ENCODE measurements at regions not wholly inside any gene's neighbourhood (a gene's known extent, or its start where the extent isn't known, plus 50 kb on each side); places are given as distances from the start of the nearest gene placed in this dataset.

DNA sequence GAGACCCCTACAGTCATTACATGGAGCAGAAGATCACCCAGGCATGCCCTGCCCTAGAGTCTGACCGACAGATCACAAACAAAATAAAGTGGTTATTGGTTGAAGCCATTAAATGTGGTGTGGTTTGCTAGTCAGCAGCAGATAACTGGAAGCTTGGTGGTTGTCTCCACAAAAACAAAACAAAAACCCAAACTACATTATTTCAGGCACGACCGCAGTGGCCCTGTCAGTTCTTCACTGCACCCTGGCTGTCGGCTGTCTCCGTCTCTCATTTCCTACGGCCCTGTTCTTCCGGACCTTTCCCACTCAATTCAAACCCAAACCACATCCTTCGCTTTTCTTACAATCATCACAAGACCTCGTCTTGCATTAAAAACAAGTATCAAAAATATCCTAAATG lies 521.3 kb upstream of the ZFP42 start:
- 78 to 95% methylated on average over 6 to 8 of the region's 9 CpGs for WGBS, 2 experiments (ENCODE audit: insufficient coverage in 2 of 2)
- Histone ChIP-seq H3K36me3 (ENCODE audit: control insufficient read depth, insufficient read depth, low read length) (no peaks in the 10 kb centered on the region), H3K9me3 (ENCODE audit: control insufficient read depth, low read length) (no peaks in the 10 kb centered on the region)

DNA sequence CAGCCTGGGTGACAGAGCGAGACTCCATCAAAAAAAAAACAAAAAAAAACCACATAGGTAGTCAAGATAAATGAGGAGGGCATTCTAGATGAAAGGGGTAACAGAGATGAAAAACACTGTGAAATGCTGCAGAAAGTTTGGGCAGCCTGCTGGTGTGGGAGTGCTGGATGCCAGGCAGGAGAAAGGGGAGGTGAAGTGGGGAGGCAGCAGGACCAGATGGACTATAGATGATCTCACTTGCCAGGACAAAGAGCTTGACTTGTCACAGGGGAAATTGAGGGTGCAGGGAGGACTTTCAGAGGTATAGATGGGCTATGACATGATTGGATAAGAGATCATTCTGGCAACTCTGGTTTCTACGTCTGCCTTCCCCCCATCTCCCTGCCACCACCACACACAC lies 519.7 kb upstream of the ZFP42 start:
- Histone ChIP-seq H3K9me3 (ENCODE audit: control insufficient read depth, low read length) (no peaks in the 10 kb centered on the region), H3K4me1 (ENCODE audit: control insufficient read depth, insufficient read depth, low read length, poor library complexity, severe bottlenecking) (peaks cover 43% of the 10 kb centered on the region), H3K27ac (ENCODE audit: low read depth, low read length, severe bottlenecking) (no peak overlapping the region), H3K4me3 (ENCODE audit: extremely low read depth, insufficient read depth, low read length, poor library complexity, severe bottlenecking) (no peak overlapping the region), H3K36me3 (ENCODE audit: control insufficient read depth, insufficient read depth, low read length) (no peaks in the 10 kb centered on the region)
- WGBS, 2 experiments (ENCODE audit: insufficient coverage in 2 of 2) = no CpG with 5 or more reads among the region's 2 CpGs

More for the DNA sequence above, 521.3 kb upstream of the ZFP42 start:
- Histone ChIP-seq H3K4me1 (ENCODE audit: control insufficient read depth, insufficient read depth, low read length, poor library complexity, severe bottlenecking) (peaks cover 30% of the 10 kb centered on the region), H3K27ac (ENCODE audit: low read depth, low read length, severe bottlenecking) (no peak overlapping the region), H3K4me3 (ENCODE audit: extremely low read depth, insufficient read depth, low read length, poor library complexity, severe bottlenecking) (no peak overlapping the region)

DNA sequence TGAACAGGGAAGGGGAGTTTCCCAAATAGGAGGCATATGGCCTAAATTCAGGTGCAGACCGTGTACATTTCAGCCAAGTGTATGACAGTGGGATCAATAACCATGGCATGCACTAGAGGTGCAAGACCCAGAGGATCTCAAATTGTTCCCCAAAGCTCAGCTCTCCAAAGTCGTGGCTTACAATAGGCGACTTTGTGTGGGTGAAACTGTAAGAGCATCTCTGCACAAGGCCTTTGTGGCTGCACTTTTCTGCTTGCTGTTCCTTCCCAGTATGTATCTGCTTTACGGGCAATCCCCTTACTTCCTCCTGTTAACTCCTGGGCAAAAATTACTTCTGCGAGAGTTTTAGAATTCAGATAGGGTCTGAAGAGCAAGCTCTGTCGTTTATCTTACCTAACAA lies 518.3 kb upstream of the ZFP42 start:
- WGBS, 2 experiments (ENCODE audit: insufficient coverage in 2 of 2) = 53 to 57% methylated on average over 3 to 4 of the region's 6 CpGs

DNA sequence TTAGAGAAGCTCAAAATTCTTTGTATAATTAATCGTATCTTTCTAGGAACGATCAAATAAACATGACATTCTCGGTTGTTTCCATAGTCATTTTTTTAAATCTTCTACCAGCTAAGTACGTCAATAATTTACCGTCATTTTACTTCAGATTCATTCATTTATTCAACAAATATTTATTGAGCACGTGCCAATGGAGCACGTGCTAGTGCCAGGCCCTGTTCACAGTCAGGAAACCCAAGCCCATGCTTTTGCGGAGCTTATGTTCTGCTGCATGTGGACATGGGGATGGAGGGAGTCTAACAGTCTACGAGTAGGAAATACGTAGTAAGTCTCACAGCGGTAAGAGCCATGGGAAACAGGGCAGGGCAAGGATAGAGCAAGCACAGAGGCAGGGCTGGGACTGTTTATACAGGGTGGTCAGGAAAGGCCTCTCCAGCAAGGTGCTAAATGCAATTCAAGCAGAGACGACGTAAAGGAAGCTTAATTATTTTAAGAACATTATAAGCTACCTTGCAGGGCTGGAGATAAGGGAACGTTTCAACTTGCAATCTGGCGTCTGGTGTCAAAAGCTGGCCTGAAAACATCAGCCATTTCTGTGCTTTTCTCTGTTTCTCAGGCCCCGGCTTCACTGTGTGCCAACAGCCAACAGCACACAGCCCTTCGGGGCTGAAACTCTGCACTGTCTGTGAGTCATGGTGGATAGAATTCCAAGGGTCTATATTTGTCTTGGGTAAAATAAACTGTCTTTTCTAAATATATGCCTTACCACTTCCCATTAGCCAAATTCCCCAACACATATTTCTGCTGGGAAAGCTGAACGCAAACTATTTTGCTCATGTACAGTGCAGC lies 517.1 kb upstream of the ZFP42 start:
- H3K9me3 ChIP-seq (ENCODE audit: control insufficient read depth, low read length) = no peaks in the 10 kb centered on the region
- WGBS, 2 experiments (ENCODE audit: insufficient coverage in 2 of 2) = 82 to 85% methylated on average over 15 to 16 of the region's 18 CpGs
- no peak overlapping the region for H3K4me3 ChIP-seq (ENCODE audit: extremely low read depth, insufficient read depth, low read length, poor library complexity, severe bottlenecking)
- peaks cover 43% of the 10 kb centered on the region for H3K4me1 ChIP-seq (ENCODE audit: control insufficient read depth, insufficient read depth, low read length, poor library complexity, severe bottlenecking)
- H3K36me3 ChIP-seq (ENCODE audit: control insufficient read depth, insufficient read depth, low read length) = no peaks in the 10 kb centered on the region
- H3K27ac ChIP-seq (ENCODE audit: low read depth, low read length, severe bottlenecking) = peak overlapping the region; percentile 87

More for the DNA sequence above, 518.3 kb upstream of the ZFP42 start:
- no peaks in the 10 kb centered on the region for H3K9me3 ChIP-seq (ENCODE audit: control insufficient read depth, low read length)
- no peaks in the 10 kb centered on the region for H3K36me3 ChIP-seq (ENCODE audit: control insufficient read depth, insufficient read depth, low read length)
- H3K4me3 ChIP-seq (ENCODE audit: extremely low read depth, insufficient read depth, low read length, poor library complexity, severe bottlenecking) = no peak overlapping the region
- H3K4me1 ChIP-seq (ENCODE audit: control insufficient read depth, insufficient read depth, low read length, poor library complexity, severe bottlenecking) = peaks cover 43% of the 10 kb centered on the region
- H3K27ac ChIP-seq (ENCODE audit: low read depth, low read length, severe bottlenecking) = no peak overlapping the region

DNA sequence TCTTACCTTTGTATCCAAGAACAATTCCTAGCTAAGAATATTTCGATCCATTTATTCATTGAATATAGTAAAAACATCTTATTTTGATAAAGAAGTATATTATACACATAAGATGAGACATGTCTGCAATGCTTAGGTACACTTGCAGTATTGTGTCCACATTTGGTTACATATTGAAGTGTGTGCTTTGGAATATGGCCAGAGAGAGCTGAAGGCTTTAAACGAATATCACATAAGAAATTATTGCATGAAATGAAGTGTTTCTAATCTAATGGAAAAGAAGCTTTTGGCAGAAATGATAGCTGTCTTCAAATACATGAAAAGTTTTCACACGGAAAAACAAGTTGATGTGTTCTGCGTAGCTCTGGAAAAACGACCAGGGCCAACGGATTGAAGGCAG lies 516.1 kb upstream of the ZFP42 start:
- WGBS, 2 experiments (ENCODE audit: insufficient coverage in 2 of 2) = 90 to 100% methylated on average over 3 to 5 of the region's 6 CpGs
- peak overlapping the region; percentile 87 for H3K27ac ChIP-seq (ENCODE audit: low read depth, low read length, severe bottlenecking)
- H3K4me3 ChIP-seq (ENCODE audit: extremely low read depth, insufficient read depth, low read length, poor library complexity, severe bottlenecking) = no peak overlapping the region
- no peaks in the 10 kb centered on the region for H3K9me3 ChIP-seq (ENCODE audit: control insufficient read depth, low read length)
- no peaks in the 10 kb centered on the region for H3K36me3 ChIP-seq (ENCODE audit: control insufficient read depth, insufficient read depth, low read length)
- peaks cover 43% of the 10 kb centered on the region for H3K4me1 ChIP-seq (ENCODE audit: control insufficient read depth, insufficient read depth, low read length, poor library complexity, severe bottlenecking)

DNA sequence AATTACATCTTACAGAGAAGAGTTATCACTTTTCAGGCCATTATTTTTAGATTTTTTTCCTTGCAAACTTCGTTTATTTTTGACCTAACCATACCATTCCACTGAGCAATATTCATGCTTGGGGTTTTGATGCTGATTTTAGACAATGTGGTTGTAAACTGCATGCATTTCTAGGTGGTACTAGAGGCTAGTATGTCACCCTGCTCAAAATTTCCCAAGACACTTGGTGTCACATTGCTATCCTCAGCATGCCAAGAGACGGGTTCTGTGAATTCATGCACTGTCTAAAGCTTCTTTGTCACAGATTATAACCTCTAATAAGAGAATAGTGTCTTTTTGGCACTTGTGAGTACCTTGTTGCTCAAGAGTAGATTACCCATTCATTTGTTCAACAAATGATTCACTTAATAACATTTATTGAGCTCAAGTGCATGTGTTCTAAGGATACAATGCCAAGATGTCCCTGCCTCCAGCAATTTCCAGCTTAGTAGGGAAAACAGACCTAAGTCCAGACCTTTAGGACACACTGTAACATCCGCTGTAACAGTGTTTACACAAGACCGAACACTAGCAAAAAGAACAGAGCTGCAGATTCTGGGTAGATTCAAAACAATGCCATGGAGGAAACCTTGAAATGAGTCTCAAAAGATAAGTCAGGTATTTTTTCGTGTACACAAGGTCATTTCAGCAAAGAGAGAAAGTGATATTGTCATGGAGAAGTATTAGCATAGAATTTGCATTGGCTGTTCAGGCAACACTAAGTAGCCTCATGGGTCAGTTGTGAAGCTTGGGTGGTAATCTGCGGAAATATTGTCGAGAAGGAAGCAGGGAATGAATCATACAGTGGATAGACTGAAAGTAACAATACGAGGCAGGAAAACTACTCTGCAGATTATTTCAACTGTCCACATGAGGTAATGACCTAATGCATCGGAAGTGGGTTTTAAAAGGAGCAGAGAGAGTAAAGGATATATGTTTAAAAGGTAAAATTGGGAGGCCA lies 515.1 kb upstream of the ZFP42 start:
- Histone ChIP-seq H3K4me1 (ENCODE audit: control insufficient read depth, insufficient read depth, low read length, poor library complexity, severe bottlenecking) (peaks cover 43% of the 10 kb centered on the region), H3K4me3 (ENCODE audit: extremely low read depth, insufficient read depth, low read length, poor library complexity, severe bottlenecking) (no peak overlapping the region), H3K27ac (ENCODE audit: low read depth, low read length, severe bottlenecking) (peak overlapping the region; percentile 38), H3K36me3 (ENCODE audit: control insufficient read depth, insufficient read depth, low read length) (no peaks in the 10 kb centered on the region), H3K9me3 (ENCODE audit: control insufficient read depth, low read length) (no peaks in the 10 kb centered on the region)
- 86 to 88% methylated on average over 3 to 4 of the region's 9 CpGs for WGBS, 2 experiments (ENCODE audit: insufficient coverage in 2 of 2)

DNA sequence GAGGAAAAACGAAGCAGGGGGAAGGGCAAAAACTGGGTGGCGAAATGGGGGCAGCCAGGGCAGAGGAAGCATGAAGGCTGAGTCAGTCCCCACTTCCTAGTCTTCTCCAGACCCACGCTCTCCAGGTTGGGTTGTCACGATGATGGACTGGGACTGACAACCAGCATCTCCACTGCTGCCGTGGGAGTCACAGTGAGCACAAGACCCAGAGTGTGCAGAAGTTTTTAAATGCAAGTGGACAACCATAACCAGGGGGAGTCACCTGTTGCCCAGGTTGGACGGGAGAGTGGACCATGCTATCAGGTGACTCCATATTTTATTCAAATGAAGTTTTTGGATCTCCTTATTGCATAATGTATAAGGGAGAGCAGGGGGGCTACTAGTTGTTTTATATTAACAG lies 511.4 kb upstream of the ZFP42 start:
- Histone ChIP-seq H3K27ac (ENCODE audit: low read depth, low read length, severe bottlenecking) (no peak overlapping the region), H3K4me3 (ENCODE audit: extremely low read depth, insufficient read depth, low read length, poor library complexity, severe bottlenecking) (no peak overlapping the region), H3K4me1 (ENCODE audit: control insufficient read depth, insufficient read depth, low read length, poor library complexity, severe bottlenecking) (peaks cover 14% of the 10 kb centered on the region), H3K36me3 (ENCODE audit: control insufficient read depth, insufficient read depth, low read length) (no peaks in the 10 kb centered on the region), H3K9me3 (ENCODE audit: control insufficient read depth, low read length) (no peaks in the 10 kb centered on the region)
- 89 to 96% methylated on average over 3 to 4 of the region's 6 CpGs for WGBS, 2 experiments (ENCODE audit: insufficient coverage in 2 of 2)

DNA sequence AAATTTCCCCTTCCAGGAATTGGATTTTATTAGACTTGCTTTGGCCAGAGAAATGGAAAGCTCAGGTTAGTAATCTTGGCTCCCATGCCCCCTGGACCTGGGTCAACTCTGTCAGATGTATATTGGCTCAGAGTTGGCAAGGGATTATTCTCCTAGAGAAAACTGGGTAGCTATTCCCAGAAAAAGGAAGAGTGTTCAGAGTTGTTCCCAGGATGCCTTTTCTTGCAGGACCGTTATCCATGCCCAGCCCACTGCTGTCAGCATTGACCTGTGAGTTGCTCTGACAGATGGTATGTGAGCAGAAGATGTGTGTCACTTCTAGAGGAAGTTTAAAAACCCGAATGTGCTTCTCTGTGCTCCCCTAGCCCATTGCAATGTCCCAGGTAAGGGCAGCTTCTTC lies 509.9 kb upstream of the ZFP42 start:
- no peak overlapping the region for H3K27ac ChIP-seq (ENCODE audit: low read depth, low read length, severe bottlenecking)
- no peaks in the 10 kb centered on the region for H3K9me3 ChIP-seq (ENCODE audit: control insufficient read depth, low read length)
- 83 to 90% methylated on average over 1 to 2 of the region's 2 CpGs for WGBS, 2 experiments (ENCODE audit: insufficient coverage in 2 of 2)
- H3K4me1 ChIP-seq (ENCODE audit: control insufficient read depth, insufficient read depth, low read length, poor library complexity, severe bottlenecking) = no peaks in the 10 kb centered on the region
- no peak overlapping the region for H3K4me3 ChIP-seq (ENCODE audit: extremely low read depth, insufficient read depth, low read length, poor library complexity, severe bottlenecking)
- no peaks in the 10 kb centered on the region for H3K36me3 ChIP-seq (ENCODE audit: control insufficient read depth, insufficient read depth, low read length)

DNA sequence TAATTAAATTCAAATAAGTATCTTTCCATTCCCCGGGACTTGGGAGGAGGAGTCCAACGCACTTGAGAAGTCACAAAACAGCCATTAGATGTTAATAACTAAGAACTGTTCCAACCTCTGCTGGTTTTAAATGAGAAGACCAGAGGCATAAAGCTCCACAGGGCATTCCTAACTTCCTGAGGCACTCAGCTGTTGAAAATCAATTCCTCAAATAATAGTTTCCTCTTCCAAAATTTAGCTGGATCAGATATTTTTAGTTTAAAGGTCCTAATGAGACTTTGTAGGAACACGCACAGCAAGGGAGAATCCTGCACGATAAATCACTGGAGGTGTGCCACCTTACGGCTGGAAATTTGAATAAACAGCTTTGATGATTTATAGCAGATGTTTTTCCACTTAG lies 504.3 kb upstream of the ZFP42 start:
- Histone ChIP-seq H3K36me3 (ENCODE audit: control insufficient read depth, insufficient read depth, low read length) (no peaks in the 10 kb centered on the region), H3K27ac (ENCODE audit: low read depth, low read length, severe bottlenecking) (no peak overlapping the region), H3K9me3 (ENCODE audit: control insufficient read depth, low read length) (no peaks in the 10 kb centered on the region), H3K4me1 (ENCODE audit: control insufficient read depth, insufficient read depth, low read length, poor library complexity, severe bottlenecking) (peaks cover 8% of the 10 kb centered on the region), H3K4me3 (ENCODE audit: extremely low read depth, insufficient read depth, low read length, poor library complexity, severe bottlenecking) (no peak overlapping the region)
- no CpG with 5 or more reads among the region's 5 CpGs for WGBS, 2 experiments (ENCODE audit: insufficient coverage in 2 of 2)

DNA sequence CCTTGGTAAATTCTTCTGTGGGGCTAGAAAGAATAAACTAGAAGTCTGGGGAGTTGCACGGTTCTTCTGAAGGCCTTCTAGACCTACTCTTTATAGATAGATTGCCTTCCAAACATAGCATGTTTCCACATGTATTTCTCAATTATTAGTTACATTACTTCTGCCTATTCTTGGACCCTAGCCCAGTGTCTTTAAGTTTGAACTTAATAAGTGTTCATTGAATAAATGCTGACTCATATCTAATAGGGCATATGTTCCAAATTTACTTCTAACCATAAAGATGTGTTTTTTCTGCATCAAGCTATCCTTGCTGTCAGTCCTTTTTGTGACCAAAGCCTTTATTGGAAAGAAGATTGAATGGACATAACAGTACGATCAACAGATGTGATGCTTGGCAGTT lies 503.6 kb upstream of the ZFP42 start:
- no peak overlapping the region for H3K4me3 ChIP-seq (ENCODE audit: extremely low read depth, insufficient read depth, low read length, poor library complexity, severe bottlenecking)
- no peaks in the 10 kb centered on the region for H3K36me3 ChIP-seq (ENCODE audit: control insufficient read depth, insufficient read depth, low read length)
- H3K4me1 ChIP-seq (ENCODE audit: control insufficient read depth, insufficient read depth, low read length, poor library complexity, severe bottlenecking) = peaks cover 8% of the 10 kb centered on the region
- H3K9me3 ChIP-seq (ENCODE audit: control insufficient read depth, low read length) = no peaks in the 10 kb centered on the region
- no peak overlapping the region for H3K27ac ChIP-seq (ENCODE audit: low read depth, low read length, severe bottlenecking)
- WGBS, 2 experiments (ENCODE audit: insufficient coverage in 2 of 2) = 100% methylated on average over 1 of the region's 2 CpGs; no CpG with 5 or more reads in 1 of the 2 experiments
